ENCODE measurements at regions not wholly inside any gene's neighbourhood (a gene's known extent, or its start where the extent isn't known, plus 50 kb on each side); places are given as distances from the start of the nearest gene placed in this dataset.
"Not testable (repeated sequence)": the region's sequence is repeated elsewhere in the genome, so short reads cannot be mapped to it uniquely, and the experiment has no call there.

DNA sequence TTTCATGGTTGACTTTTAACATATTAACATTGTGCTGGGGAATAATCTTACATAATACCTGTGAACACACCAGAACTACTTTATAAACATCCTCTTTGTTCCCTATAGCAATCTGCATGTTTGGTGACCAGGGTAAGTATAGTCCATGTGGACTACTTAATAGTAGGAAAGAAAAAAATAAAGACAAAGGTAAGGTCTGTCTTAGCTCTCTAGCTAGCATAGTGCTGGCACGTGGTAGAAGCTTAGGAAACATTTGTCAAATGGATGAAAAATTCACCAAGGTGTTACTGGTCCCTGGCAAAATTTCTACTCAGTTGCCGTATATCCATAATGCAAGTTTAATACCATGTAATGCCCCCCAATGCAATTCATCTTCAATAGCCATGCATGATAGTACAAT lies 78.6 kb upstream of the ABCA1 start:
- DNase-seq = no peak
- Histone ChIP-seq H3K4me3 (ENCODE audit: low read depth, low read length) (no peak overlapping the region), H3K36me3 (no peaks in the 10 kb centered on the region), H3K4me1 (no peaks in the 10 kb centered on the region), H3K9me3 (no peaks in the 10 kb centered on the region), H3K27me3 (no peaks in the 10 kb centered on the region)
- TF ChIP-seq, protein P1, sequence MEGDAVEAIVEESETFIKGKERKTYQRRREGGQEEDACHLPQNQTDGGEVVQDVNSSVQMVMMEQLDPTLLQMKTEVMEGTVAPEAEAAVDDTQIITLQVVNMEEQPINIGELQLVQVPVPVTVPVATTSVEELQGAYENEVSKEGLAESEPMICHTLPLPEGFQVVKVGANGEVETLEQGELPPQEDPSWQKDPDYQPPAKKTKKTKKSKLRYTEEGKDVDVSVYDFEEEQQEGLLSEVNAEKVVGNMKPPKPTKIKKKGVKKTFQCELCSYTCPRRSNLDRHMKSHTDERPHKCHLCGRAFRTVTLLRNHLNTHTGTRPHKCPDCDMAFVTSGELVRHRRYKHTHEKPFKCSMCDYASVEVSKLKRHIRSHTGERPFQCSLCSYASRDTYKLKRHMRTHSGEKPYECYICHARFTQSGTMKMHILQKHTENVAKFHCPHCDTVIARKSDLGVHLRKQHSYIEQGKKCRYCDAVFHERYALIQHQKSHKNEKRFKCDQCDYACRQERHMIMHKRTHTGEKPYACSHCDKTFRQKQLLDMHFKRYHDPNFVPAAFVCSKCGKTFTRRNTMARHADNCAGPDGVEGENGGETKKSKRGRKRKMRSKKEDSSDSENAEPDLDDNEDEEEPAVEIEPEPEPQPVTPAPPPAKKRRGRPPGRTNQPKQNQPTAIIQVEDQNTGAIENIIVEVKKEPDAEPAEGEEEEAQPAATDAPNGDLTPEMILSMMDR (IDR thresholded peaks at IDR 0.05; ENCODE audit: low read depth, low read length) = no peak

DNA sequence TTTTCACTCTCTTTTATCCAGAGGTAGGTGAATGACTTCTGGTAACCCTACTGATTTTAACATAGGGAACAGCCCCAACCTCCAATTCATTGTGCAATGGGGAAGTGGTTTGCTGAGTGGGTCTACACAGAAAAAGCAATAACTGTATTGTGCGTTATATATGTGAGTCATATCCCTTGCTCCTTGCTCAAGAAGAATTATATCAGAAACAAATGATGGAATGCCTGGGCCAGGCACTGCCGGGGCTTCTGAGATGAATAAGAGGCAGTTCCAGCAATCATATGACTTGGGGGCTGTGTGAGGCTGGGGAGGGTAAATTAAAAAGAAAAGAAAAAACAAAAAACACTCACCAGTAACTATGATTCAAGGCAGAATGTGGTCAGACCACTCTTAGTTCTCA lies 79.2 kb upstream of the ABCA1 start:
- DNase-seq = no peak
- H3K9me3 ChIP-seq = no peaks in the 10 kb centered on the region
- H3K4me3 ChIP-seq (ENCODE audit: low read depth, low read length) = no peak overlapping the region

DNA sequence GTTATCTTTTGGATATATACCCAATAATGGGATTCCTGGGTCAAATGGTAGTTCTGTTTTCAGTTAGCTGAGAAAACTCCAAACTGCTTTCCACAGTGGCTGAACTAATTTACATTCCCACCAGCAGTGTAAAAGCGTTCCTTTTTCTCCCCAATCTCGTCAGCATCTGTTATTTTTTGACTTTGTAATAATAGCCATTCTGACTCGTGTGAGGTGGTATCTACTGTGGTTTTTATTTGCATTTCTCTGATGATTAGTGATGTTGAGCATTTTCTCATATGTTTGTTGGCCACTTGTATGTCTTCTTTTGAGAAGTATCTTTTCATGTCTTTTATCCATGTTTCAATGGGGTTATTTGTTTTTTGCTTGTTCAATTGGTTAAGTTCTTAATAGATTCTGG lies 82.1 kb upstream of the ABCA1 start:
- not testable (repeated sequence) for H3K9me3 ChIP-seq, DNase-seq

More for the DNA sequence above, 79.2 kb upstream of the ABCA1 start:
- no peaks in the 10 kb centered on the region for H3K36me3 ChIP-seq
- no peaks in the 10 kb centered on the region for H3K4me1 ChIP-seq
- TF ChIP-seq, protein P1 (IDR thresholded peaks at IDR 0.05; ENCODE audit: low read depth, low read length) = no peak
- no peaks in the 10 kb centered on the region for H3K27me3 ChIP-seq

DNA sequence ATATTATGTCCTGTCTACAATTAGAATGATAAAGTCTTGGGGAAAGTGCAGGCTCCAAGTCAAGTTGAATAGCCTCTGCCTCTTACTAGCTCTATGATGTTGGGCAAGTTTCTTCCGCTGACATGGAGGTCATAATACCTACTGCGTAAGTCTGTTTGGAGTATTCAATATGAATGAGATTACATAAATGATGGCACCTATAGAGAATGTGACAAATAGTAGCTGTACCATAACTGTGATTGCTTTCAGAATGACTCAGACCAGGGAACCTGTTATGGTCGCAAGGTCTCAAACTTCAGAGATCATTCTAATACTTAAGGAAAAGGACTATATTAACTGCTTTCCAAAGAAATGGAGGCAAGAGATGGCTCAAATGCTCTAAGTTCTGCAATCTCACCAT lies 94.0 kb upstream of the ABCA1 start:
- no peak for DNase-seq
- TF ChIP-seq, protein P1 (IDR thresholded peaks at IDR 0.05; ENCODE audit: low read depth, low read length) = no peak
- H3K4me1 ChIP-seq = no peaks in the 10 kb centered on the region
- no peaks in the 10 kb centered on the region for H3K27me3 ChIP-seq
- no peaks in the 10 kb centered on the region for H3K9me3 ChIP-seq
- no peak overlapping the region for H3K4me3 ChIP-seq (ENCODE audit: low read depth, low read length)
- no peaks in the 10 kb centered on the region for H3K36me3 ChIP-seq

More for the DNA sequence above, 82.1 kb upstream of the ABCA1 start:
- not testable (repeated sequence) for H3K4me3 ChIP-seq (ENCODE audit: low read depth, low read length); H3K27me3 ChIP-seq; H3K36me3 ChIP-seq; H3K4me1 ChIP-seq

DNA sequence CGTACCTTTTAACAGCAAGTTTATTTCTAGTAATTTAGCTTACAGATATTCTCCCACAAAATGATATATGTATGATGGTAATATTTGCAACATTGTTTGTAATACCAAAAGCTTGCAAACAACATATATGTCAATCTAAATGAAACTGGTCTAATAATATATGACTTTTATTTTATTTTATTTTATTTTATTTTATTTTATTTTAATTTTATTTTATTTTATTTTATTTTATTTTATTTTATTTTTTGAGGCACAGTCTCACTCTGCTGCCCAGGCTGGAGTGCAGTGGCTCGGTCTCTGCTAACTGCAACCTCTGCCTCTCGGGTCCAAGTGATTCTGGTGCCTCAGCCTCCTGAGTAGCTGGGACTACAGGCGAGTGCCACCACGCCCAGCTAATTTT lies 94.6 kb upstream of the ABCA1 start:
- not testable (repeated sequence) for H3K9me3 ChIP-seq; DNase-seq; H3K4me1 ChIP-seq; H3K36me3 ChIP-seq; H3K27me3 ChIP-seq; H3K4me3 ChIP-seq (ENCODE audit: low read depth, low read length)

DNA sequence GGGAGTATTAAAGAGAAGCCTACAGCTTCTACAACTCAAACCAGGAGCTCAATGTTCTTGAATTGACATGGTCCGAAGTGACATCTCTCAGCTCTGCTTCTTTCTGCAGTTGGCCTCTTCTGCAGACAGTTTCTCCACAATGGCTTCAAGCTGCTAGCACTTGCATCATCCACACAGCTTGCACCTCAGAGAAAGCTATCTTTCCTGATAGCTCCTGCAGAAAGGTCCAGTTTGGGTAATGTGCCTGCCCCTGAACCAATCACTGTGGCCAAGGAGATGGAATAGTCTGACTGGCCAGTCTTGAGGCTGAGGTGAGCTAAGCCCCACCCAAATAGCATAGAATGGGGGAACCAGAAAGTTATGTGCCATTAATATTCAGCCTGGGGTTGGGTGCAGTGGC lies 95.8 kb upstream of the ABCA1 start:
- DNase-seq = no peak
- TF ChIP-seq, protein P1 (IDR thresholded peaks at IDR 0.05; ENCODE audit: low read depth, low read length) = no peak
- Histone ChIP-seq H3K9me3 (no peaks in the 10 kb centered on the region), H3K27me3 (no peaks in the 10 kb centered on the region), H3K4me3 (ENCODE audit: low read depth, low read length) (no peak overlapping the region), H3K36me3 (no peaks in the 10 kb centered on the region), H3K4me1 (no peaks in the 10 kb centered on the region)

DNA sequence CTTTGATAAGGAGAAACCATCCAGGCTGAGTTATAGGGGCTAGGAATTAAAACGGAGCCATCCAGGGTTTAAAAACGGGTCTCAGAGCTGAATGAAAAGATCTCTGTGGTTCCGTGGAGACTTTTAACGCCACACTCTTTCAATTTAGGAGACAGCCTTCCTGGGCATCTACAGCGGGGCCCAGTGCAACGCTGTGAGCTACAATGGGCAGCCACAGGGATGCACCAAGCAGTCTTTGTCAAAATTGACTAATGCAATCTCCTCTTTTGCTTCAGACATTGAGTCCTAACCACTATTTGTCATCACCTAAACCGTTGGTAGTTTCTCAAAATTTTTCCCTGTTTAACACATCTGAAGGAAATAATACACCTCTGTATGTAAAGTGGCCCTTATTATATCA lies 96.6 kb upstream of the ABCA1 start:
- Histone ChIP-seq H3K36me3 (no peaks in the 10 kb centered on the region), H3K9me3 (no peaks in the 10 kb centered on the region), H3K4me1 (no peaks in the 10 kb centered on the region), H3K4me3 (ENCODE audit: low read depth, low read length) (no peak overlapping the region), H3K27me3 (no peaks in the 10 kb centered on the region)
- no peak for DNase-seq
- TF ChIP-seq, protein P1 (IDR thresholded peaks at IDR 0.05; ENCODE audit: low read depth, low read length) = no peak
